ENCODE measurements at regions not wholly inside any gene's neighbourhood (a gene's known extent, or its start where the extent isn't known, plus 50 kb on each side); places are given as distances from the start of the nearest gene placed in this dataset.

- DNase-seq: no peak
Observed at GRCh38 chr1:55396381-55396891, 181.3 kb upstream of the USP24 start.

GRCh38 chr1:55388960-55389359 is 173.8 kb upstream of the USP24 start:
- no peak for DNase-seq

DNA sequence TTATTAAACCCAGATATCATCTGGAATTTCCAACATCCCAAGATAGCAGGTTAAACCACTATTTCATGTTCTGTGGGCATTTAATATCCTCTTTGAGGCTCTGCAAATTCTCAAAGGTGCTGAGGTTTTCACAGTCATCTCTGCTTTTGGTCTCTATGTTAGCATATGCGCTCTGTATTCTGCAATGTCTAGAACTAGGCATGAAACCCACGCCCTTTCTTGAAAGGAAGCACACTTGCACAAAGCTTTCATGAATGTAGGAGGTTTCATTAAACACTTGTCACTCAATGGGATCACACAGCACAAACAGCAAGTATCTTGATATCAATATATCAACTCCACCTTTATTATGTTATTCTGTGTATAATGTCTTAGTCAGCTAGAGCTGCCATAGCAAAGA is 172.0 kb upstream of the USP24 start:
- DNase-seq: no peak

DNA sequence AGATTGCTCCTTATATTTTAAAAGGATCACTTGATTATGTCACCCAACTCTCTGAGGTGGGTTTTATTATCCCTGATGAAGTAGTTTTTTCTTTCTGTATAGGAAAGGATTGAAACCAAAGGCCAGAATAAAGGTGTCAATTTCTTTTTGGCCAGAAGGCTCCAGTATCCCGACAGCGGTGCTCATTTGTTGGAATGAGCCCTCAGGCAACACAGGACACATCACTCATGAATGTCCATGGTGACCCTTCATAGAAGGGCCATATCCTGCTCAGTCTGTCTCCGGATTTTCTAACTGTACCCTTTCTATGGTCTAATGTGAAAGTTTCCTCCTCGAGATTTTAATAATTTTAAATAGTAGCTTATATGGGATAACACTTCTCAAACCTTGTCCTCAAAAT is 171.3 kb upstream of the USP24 start:
- no peak for DNase-seq

DNA sequence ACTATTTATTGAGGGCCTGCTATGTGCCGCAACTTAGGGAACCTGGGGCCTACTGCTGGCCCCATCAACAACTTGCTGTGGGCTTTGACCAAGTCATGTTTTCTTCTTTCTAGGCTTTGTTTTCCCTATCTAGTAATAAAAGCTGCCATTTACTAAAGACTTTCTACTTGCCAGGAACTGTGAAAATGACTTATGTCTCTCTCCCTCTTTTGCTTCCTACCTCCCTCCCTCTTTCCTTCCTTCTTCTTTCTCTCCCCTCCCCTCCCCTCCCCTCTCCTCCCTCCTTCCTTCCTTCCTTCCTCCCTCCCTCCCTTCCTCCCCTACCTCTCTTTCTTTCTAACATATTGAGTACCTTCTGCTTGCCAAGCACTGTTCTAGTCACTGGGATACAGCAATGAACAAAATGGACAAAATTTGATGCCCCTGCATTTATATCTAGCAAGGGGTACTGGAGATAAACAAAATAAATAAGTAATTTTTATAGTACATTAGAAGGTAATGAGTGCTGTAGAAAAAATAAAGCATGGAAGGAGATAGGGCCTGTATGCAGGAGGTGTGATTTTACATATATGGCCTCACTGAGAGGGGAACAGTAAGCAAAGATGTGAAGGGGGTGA is 170.3 kb upstream of the USP24 start:
- no peak for DNase-seq

- no peak for DNase-seq
Observed at GRCh38 chr1:55384637-55385036, 169.5 kb upstream of the USP24 start.

GRCh38 chr1:55382806-55383305 is 167.7 kb upstream of the USP24 start:
- DNase-seq: no peak

DNA sequence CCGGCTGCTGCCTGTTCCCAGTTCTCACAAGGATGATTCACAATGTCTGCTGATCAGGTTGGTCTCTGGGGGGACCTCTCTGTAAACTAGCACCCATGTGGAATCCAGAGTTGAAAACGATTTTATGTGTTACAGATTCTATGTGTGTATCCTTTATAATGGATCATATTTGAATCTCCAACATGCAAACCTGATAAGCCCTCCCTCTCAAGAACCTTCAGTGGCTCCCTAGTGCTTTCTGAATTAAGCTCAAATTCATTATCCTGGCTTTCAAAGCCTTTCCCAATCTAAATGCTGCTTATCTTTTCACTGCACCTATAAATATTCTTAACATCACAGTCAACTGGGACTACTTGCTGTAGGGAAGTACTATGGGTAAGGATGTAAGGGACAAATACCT is 166.8 kb upstream of the USP24 start:
- no peak for DNase-seq

DNA sequence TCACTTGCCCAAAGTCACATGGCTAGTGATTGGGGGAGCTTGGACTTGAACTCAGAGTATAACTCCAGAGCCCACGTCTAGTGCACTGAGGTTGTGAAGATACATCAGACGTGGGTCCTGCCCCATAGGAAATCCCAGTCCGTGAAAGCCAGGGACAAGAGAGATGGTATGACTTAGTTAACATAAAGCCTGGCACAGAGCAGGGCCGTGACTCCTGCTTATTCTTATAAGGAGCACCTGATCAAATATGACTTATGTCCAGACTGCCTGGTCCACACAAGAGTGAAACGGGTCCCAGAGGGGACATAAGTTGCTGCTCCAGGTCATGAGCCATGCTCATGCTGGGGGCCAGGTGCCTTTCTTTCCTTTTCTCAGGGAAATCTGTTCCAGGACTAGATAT is 166.3 kb upstream of the USP24 start:
- no peak for DNase-seq

DNA sequence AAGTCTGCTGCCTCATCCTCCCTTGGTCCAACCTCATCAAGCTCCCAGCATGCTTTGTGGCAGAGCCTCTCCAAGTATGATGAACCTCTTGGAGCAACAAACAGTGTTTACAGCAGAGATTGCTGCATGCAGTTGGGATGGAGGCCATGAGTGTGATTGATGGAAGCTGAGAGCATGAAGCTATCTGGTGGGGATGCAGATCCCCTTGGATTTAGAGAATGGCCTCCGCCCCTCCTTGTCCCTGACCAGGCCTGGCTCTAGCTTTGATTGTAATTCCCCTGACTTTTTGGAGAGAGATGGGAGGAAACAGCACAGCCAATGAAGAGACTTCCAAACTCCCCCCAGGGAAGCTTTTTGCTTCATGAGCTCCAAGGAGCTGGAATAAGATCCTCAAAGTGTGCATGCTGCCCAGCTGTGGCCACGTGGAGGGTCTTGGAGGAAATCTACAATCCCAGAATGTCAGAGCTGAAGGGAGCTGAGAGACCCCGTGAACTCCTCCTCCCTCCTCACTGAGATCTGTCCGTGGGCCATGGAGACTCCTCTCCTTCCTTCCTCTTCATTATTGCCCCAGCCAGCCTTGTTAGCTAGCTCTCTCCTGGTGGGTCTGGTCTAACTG is 165.3 kb upstream of the USP24 start:
- DNase-seq: peak; percentile 87

DNA sequence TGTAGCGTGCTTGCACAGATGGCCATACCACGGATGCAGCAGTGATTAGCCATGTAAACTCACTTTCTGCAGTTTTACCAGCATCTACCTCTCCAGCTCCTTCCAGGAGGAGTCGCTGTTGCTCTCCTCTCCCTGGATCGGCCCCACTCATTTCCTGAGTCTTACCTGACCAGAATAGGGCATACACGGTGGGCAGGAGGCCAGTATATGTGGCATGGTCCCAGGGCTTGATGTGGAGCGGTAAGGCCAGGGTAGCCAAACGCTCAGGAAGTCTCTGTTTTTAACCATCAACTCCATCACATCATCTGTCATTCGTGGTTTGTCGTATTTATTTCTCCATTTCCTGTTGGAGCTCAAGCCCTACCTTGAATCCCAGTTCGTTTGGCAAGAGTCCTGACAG is 163.4 kb upstream of the USP24 start:
- no peak for DNase-seq

- DNase-seq: no peak
Observed at GRCh38 chr1:55376897-55377296, 161.7 kb upstream of the USP24 start.

DNA sequence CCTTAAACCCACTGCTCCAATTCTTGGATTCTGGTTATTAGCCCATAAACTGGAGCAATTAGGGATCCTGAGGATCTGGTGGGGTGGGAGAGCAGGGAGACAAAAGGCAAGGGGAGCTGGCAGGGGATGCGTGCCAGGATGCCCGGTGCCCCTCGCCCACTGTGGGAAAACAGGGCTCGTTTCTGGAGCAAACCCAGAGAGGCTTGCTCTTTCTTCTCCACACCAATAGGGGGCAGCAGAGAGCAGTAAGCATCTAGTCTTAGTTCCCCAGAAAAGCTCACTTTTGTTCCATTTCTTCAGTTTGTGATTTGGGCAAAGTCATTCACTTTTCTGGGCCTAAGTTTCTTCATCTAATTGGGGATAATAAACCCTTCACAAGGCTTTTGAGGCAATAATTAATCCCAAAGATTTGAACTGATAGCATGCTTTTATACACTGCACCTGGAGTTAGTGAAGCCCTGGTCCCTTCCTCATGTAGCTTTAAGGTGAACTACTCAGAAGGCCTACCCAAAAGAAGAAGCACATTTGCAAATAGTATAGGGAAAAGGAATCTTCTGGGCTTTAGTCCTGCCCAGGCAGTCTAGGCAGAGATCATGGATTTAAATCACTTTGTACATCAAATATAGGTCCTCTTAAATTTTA is 160.6 kb upstream of the USP24 start:
- DNase-seq: peak; percentile 44

GRCh38 chr1:55374801-55375616 is 159.8 kb upstream of the USP24 start:
- DNase-seq: peak; percentile 55

GRCh38 chr1:55374216-55374615 is 159.1 kb upstream of the USP24 start:
- no peak for DNase-seq

- DNase-seq: no peak
Observed at GRCh38 chr1:55369474-55369873, 154.3 kb upstream of the USP24 start.

DNA sequence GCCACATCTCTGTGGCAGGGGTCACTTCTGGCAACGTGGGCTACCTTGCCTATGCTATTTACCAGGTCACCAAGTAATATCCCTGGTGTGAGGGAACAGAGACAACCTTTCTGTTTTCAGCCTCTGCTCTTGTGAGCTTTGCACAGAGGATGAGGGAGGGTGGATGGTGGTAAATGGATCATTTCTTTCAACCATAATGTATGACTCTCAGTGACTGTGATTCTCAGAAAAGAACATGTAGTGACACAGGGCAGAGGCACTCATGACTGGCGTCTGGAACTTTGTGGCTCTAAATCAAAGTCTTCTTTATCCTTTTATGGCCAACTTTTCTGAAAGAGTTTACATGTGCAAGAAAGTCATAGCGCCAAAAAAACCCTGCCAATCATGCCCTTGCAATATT is 153.5 kb upstream of the USP24 start:
- DNase-seq: no peak

GRCh38 chr1:55367273-55367672 is 152.1 kb upstream of the USP24 start:
- no peak for DNase-seq

DNA sequence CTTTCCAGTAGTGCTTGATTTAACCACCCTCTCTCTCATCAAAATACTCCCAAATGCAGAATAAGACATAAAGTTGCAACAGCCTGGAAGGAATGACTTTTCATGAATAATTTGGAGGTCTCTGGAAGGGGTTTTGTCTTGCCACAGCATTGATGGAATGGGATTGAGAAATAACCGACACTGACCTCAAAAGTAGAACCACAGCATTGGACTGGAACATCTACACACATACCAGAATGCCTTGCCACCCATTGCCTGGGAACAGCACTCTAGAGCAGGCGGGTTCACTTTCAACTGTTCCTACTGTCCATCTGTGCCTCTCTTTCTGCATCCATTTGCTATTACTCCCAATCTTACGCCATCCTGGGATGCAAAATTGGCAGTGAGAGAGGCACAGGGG is 149.1 kb upstream of the USP24 start:
- DNase-seq: no peak

- peak; percentile 70 for DNase-seq
Observed at GRCh38 chr1:55363268-55363667, 148.1 kb upstream of the USP24 start.

- DNase-seq: peak; percentile 29
Observed at GRCh38 chr1:55362558-55362957, 147.4 kb upstream of the USP24 start.

GRCh38 chr1:55359611-55360010 is 144.4 kb upstream of the USP24 start:
- DNase-seq: no peak

DNA sequence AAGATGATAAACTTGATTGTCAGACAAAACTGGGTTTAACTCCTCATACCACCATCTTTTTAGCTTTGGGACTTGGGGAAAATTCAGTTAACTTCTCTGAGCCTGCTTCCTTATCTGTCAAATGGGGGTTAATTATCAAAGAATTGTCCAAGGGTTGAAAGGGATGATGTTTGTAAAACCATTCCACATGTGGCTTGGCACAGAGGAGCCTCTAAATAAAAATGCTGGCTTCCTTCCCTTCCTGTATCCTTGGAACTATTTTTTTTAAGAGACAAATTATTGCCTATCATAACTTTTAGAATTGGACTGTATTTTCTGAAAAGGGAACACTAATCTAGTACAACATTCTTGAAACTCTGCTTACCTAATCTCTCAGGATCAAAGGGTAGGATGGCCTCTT is 143.4 kb upstream of the USP24 start:
- DNase-seq: peak; percentile 13
